DOHH2 (cell line): ENCODE measurements at regions not wholly inside any gene's neighbourhood (a gene's known extent, or its start where the extent isn't known, plus 50 kb on each side); places are given as distances from the start of the nearest gene placed in this dataset.

Experiments used
- H3F3A ChIP-seq: fragments of 200-600 bp; sonication (generic), shearing (Covaris generic); 2 replicates; pipeline ENCODE4 v1.6.0; 2016; ENCODE audit warnings: antibody characterized with exemption, mild to moderate bottlenecking; ENCODE audit not compliant: control insufficient read depth, insufficient read depth
- H3K27ac ChIP-seq: fragments of 200-600 bp; sonication (generic); 2 replicates; pipeline ENCODE4 v1.5.1; 2014; ENCODE audit warnings: low read depth, mild to moderate bottlenecking, low read length, moderate library complexity
- H3K27me3 ChIP-seq: fragments of 200-600 bp; sonication (generic); 2 replicates; pipeline ENCODE4 v1.6.1; 2014; ENCODE audit warnings: mild to moderate bottlenecking, low read length, mixed read lengths; ENCODE audit not compliant: control insufficient read depth
- H3K36me3 ChIP-seq: fragments of 200-600 bp; sonication (generic); 2 replicates; pipeline ENCODE4 v1.6.1; 2014; ENCODE audit warnings: mild to moderate bottlenecking, low read length, moderate library complexity, mixed read lengths; ENCODE audit not compliant: control insufficient read depth
- H3K4me1 ChIP-seq: fragments of 200-600 bp; sonication (generic); 2 replicates; pipeline ENCODE4 v1.6.1; 2014; ENCODE audit warnings: mild to moderate bottlenecking, low read length, mixed read lengths; ENCODE audit not compliant: control insufficient read depth
- H3K4me2 ChIP-seq: fragments of 200-600 bp; sonication (generic); 2 replicates; pipeline ENCODE4 v1.6.0; 2014; ENCODE audit warnings: mild to moderate bottlenecking, low read length, moderate library complexity
- H3K4me3 ChIP-seq: fragments of 200-600 bp; sonication (generic); 2 replicates; pipeline ENCODE4 v1.5.1; 2014; ENCODE audit warnings: mild to moderate bottlenecking, low read length, mixed read lengths
- H3K79me2 ChIP-seq: fragments of 200-600 bp; sonication (generic); 2 replicates; pipeline ENCODE4 v1.6.1; 2014; ENCODE audit warnings: mild to moderate bottlenecking, low read length, mixed read lengths; ENCODE audit not compliant: control insufficient read depth
- H3K9me2 ChIP-seq: fragments of 200-600 bp; sonication (generic); replicated peaks from 2 replicates; pipeline ENCODE4 v1.6.1; 2014; ENCODE audit warnings: mild to moderate bottlenecking, low read length, mixed read lengths; ENCODE audit not compliant: control insufficient read depth
- H3K9me3 ChIP-seq: fragments of 200-600 bp; sonication (generic); 2 replicates; pipeline ENCODE4 v1.6.1; 2014; ENCODE audit warnings: antibody characterized with exemption, low read length, mixed read lengths; ENCODE audit not compliant: control insufficient read depth, insufficient read depth
- H4K20me1 ChIP-seq: fragments of 200-600 bp; sonication (generic); 2 replicates; pipeline ENCODE4 v1.6.0; 2014; ENCODE audit warnings: low read depth, mild to moderate bottlenecking, antibody characterized with exemption, low read length, moderate library complexity; ENCODE audit not compliant: control insufficient read depth, insufficient read depth
- CTCF ChIP-seq: fragments of 200-600 bp; sonication (generic); IDR thresholded peaks from one replicate; pipeline ENCODE4 v1.5.1; 2014; ENCODE audit warnings: antibody characterized with exemption, mild to moderate bottlenecking, low read depth, low read length; ENCODE audit not compliant: poor library complexity, severe bottlenecking
- EZH2phosphoT487 ChIP-seq: fragments of 200-600 bp; sonication (generic); IDR thresholded peaks from 2 replicates; pipeline ENCODE4 v1.6.1; 2017; ENCODE audit warnings: borderline replicate concordance, mild to moderate bottlenecking, antibody characterized with exemption, low read length, moderate library complexity, mixed read lengths

- H3F3A ChIP-seq, result no peaks in the 10 kb centered on the region
- no peak overlapping the region for H3K4me2 ChIP-seq
- no peak overlapping the region for H3K27ac ChIP-seq
- H4K20me1 ChIP-seq, result no peaks in the 10 kb centered on the region
- H3K27me3 ChIP-seq, result peaks cover 6% of the 10 kb centered on the region; the same call in 1 of the 2 replicates
- no peaks in the 10 kb centered on the region for H3K79me2 ChIP-seq
- no peaks in the 10 kb centered on the region for H3K36me3 ChIP-seq
- no peak overlapping the region for H3K4me3 ChIP-seq
- no peaks in the 10 kb centered on the region for H3K9me3 ChIP-seq
- H3K4me1 ChIP-seq, result no peaks in the 10 kb centered on the region
- no peak for TF ChIP-seq EZH2phosphoT487
- TF ChIP-seq CTCF, result no peak
- H3K9me2 ChIP-seq, result no peaks in the 10 kb centered on the region
These were observed 53.5 kb upstream of the ACAN start for GRCh38 chr15:88749699-88750098.

- H3K4me2 ChIP-seq, result no peak overlapping the region
- H3K4me1 ChIP-seq, result no peaks in the 10 kb centered on the region
- H3K36me3 ChIP-seq, result no peaks in the 10 kb centered on the region
- TF ChIP-seq CTCF, result no peak
- no peak for TF ChIP-seq EZH2phosphoT487
- H3K27me3 ChIP-seq, result 0 out of 2 replicates have a peak, but pooled peaks cover 2% of the 10 kb centered on the region
- no peaks in the 10 kb centered on the region for H3K79me2 ChIP-seq
- H4K20me1 ChIP-seq, result no peaks in the 10 kb centered on the region
- H3K27ac ChIP-seq, result no peak overlapping the region
- no peaks in the 10 kb centered on the region for H3K9me3 ChIP-seq
- no peaks in the 10 kb centered on the region for H3K9me2 ChIP-seq
- H3K4me3 ChIP-seq, result no peak overlapping the region
- no peaks in the 10 kb centered on the region for H3F3A ChIP-seq
These were observed 50.7 kb upstream of the ACAN start for GRCh38 chr15:88752501-88752900.

- Histone ChIP-seq H3K79me2 (no peaks in the 10 kb centered on the region), H3F3A (no peaks in the 10 kb centered on the region), H3K27ac (no peak overlapping the region), H3K36me3 (no peaks in the 10 kb centered on the region), H3K9me2 (no peaks in the 10 kb centered on the region), H3K4me2 (no peak overlapping the region), H3K4me1 (no peaks in the 10 kb centered on the region), H3K9me3 (no peaks in the 10 kb centered on the region), H3K27me3 (0 out of 2 replicates have a peak, but pooled peaks cover 2% of the 10 kb centered on the region), H3K4me3 (no peak overlapping the region), H4K20me1 (no peaks in the 10 kb centered on the region)
- TF ChIP-seq CTCF, result no peak
These were observed 50.3 kb upstream of the ACAN start for GRCh38 chr15:88752951-88753350.
